SK-N-SH treated with all-trans-retinoic acid at 6 μM for 48 hours (cell line): ENCODE measurements at regions not wholly inside any gene's neighbourhood (a gene's known extent, or its start where the extent isn't known, plus 50 kb on each side); places are given as distances from the start of the nearest gene placed in this dataset.

ENCODE experiments used
- BACH2 ChIP-seq: fragments of 250-450 bp; sonication (Bioruptor Pico); IDR thresholded peaks from 2 replicates; pipeline ENCODE4 v1.9.0; 2021; ENCODE audit warnings: mild to moderate bottlenecking, borderline replicate concordance
- CSDC2 ChIP-seq: fragments of 250-450 bp; sonication (Bioruptor Pico); IDR thresholded peaks from 2 replicates; pipeline ENCODE4 v1.5.0; 2020; ENCODE audit warnings: mild to moderate bottlenecking, moderate library complexity
- GLIS3 ChIP-seq: fragments of 250-450 bp; sonication (Bioruptor Pico); IDR thresholded peaks from 2 replicates; pipeline ENCODE4 v1.5.0; 2020; ENCODE audit warnings: mild to moderate bottlenecking, moderate library complexity
- PATZ1 ChIP-seq: fragments of 250-450 bp; sonication (Bioruptor Pico); IDR thresholded peaks from 2 replicates; pipeline ENCODE4 v1.8.0; 2020; ENCODE audit warnings: mild to moderate bottlenecking, moderate library complexity, borderline replicate concordance
- POU6F1 ChIP-seq: fragments of 250-450 bp; sonication (Bioruptor Pico); IDR thresholded peaks from 2 replicates; pipeline ENCODE4 v1.8.0; 2021; ENCODE audit warnings: low read depth, mild to moderate bottlenecking, moderate library complexity, borderline replicate concordance
- PPARA ChIP-seq: fragments of 250-450 bp; sonication (Bioruptor Pico); IDR thresholded peaks from 2 replicates; pipeline ENCODE4 v1.5.0; 2020; ENCODE audit warnings: mild to moderate bottlenecking, borderline replicate concordance
- RARB ChIP-seq: fragments of 250-450 bp; sonication (Bioruptor Pico); IDR thresholded peaks from 2 replicates; pipeline ENCODE4 v1.8.0; 2021; ENCODE audit warnings: mild to moderate bottlenecking, moderate library complexity
- SNAI2 ChIP-seq: fragments of 250-450 bp; sonication (Bioruptor Pico); IDR thresholded peaks from 2 replicates; pipeline ENCODE4 v1.5.0; 2020; ENCODE audit warnings: mild to moderate bottlenecking, moderate library complexity
- TOX ChIP-seq: fragments of 250-450 bp; sonication (Bioruptor Pico); IDR thresholded peaks from 2 replicates; pipeline ENCODE4 v1.8.0; 2021; ENCODE audit warnings: mild to moderate bottlenecking, moderate library complexity, borderline replicate concordance
- ZC3H10 ChIP-seq: fragments of 250-450 bp; sonication (Bioruptor Pico); IDR thresholded peaks from 2 replicates; pipeline ENCODE4 v1.5.1; 2021; ENCODE audit warnings: mild to moderate bottlenecking, moderate library complexity
- ZNF565 ChIP-seq: fragments of 450-650 bp; formaldehyde crosslinking; conservative IDR thresholded peaks from 2 replicates; pipeline ENCODE4 v1.5.0; 2020; ENCODE audit warnings: low read depth, mild to moderate bottlenecking, moderate library complexity
- ZNF70 ChIP-seq: fragments of 450-650 bp; formaldehyde crosslinking; IDR thresholded peaks from 2 replicates; pipeline ENCODE4 v1.5.0; 2020; ENCODE audit warnings: mild to moderate bottlenecking, moderate library complexity
- ZNF8 ChIP-seq: fragments of 450-650 bp; formaldehyde crosslinking; IDR thresholded peaks from 2 replicates; pipeline ENCODE4 v1.5.0; 2020; ENCODE audit warnings: mild to moderate bottlenecking, moderate library complexity

GRCh38 chr3:81388191-81388590 is 373.3 kb downstream of the GBE1 start:
- TF ChIP-seq TOX (CRISPR knock-in tag): no peak
- TF ChIP-seq RARB (CRISPR knock-in tag): no peak
- no peak for TF ChIP-seq ZC3H10
- no peak for TF ChIP-seq POU6F1 (CRISPR knock-in tag)
- TF ChIP-seq ZNF565 (CRISPR knock-in tag): no peak
- no peak for TF ChIP-seq PATZ1 (CRISPR knock-in tag)
- TF ChIP-seq PPARA (CRISPR knock-in tag): no peak
- TF ChIP-seq GLIS3 (CRISPR knock-in tag): no peak
- no peak for TF ChIP-seq BACH2 (CRISPR knock-in tag)
- no peak for TF ChIP-seq ZNF70 (CRISPR knock-in tag)
- TF ChIP-seq ZNF8 (CRISPR knock-in tag): no peak
- TF ChIP-seq CSDC2 (CRISPR knock-in tag): no peak
- TF ChIP-seq SNAI2 (CRISPR knock-in tag): no peak
